Uterus (tissue), 2 donors: ENCODE measurements at regions not wholly inside any gene's neighbourhood (a gene's known extent, or its start where the extent isn't known, plus 50 kb on each side); places are given as distances from the start of the nearest gene placed in this dataset.

ENCODE experiments used
- POLR2A ChIP-seq, 2 donors: fragments of 450-650 bp; IDR thresholded peaks; one replicate each; pipeline ENCODE4 v1.6.1; 2016; ENCODE audit warnings: antibody characterized with exemption in 2 of 2, mild to moderate bottlenecking in 1 of 2, moderate library complexity in 1 of 2
- TF ChIP-seq, protein P1 (sequence below), 4 experiments: fragments of 200-600 bp in 2 of 4; fragments of 450-650 bp in 2 of 4; sonication (generic) in 2 of 4; IDR thresholded peaks; one replicate each; pipeline ENCODE4 v1.5.1; 2016 to 2019; ENCODE audit warnings: antibody characterized with exemption in 4 of 4, mild to moderate bottlenecking in 2 of 4, moderate library complexity in 1 of 4

DNA sequence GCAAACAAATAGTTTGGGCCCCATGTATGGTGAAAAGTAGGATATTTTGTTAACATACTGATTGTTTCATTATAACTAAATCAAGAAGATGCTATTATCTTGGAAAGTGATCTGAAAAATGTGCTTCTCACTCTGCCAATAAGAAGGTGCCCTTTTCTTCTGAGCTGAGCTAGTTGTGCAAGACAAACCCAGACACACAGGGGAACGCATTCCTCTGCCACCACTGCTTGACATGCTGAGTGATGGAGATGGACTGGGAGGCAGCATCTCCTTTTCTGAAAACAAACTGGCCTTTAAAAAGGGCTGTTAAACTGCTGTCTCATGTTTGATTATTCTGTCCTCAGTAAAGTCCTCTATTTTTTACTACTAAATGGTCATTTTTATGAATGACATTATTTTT, 1989.9 kb upstream of the CELF4 start:
- TF ChIP-seq, protein P1, sequence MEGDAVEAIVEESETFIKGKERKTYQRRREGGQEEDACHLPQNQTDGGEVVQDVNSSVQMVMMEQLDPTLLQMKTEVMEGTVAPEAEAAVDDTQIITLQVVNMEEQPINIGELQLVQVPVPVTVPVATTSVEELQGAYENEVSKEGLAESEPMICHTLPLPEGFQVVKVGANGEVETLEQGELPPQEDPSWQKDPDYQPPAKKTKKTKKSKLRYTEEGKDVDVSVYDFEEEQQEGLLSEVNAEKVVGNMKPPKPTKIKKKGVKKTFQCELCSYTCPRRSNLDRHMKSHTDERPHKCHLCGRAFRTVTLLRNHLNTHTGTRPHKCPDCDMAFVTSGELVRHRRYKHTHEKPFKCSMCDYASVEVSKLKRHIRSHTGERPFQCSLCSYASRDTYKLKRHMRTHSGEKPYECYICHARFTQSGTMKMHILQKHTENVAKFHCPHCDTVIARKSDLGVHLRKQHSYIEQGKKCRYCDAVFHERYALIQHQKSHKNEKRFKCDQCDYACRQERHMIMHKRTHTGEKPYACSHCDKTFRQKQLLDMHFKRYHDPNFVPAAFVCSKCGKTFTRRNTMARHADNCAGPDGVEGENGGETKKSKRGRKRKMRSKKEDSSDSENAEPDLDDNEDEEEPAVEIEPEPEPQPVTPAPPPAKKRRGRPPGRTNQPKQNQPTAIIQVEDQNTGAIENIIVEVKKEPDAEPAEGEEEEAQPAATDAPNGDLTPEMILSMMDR (IDR thresholded peaks at IDR 0.05), result no peak
- no peak for TF ChIP-seq POLR2A (IDR thresholded peaks at IDR 0.05)
